ENCODE measurements at regions not wholly inside any gene's neighbourhood (a gene's known extent, or its start where the extent isn't known, plus 50 kb on each side); places are given as distances from the start of the nearest gene placed in this dataset.
A peak's percentile ranks its signal among the peaks of the same experiment; 100 is the strongest.

- TF ChIP-seq ZNF263 (CRISPR knock-in tag; IDR thresholded peaks at IDR 0.05) (no peak), ZBTB38 (CRISPR knock-in tag; IDR thresholded peaks at IDR 0.05) (no peak), FOXA1 (IDR thresholded peaks at IDR 0.05) (no peak), FOXA1 (CRISPR knock-in tag; IDR thresholded peaks at IDR 0.05) (peak; percentile 48), ZNF878 (CRISPR knock-in tag; IDR thresholded peaks at IDR 0.05) (no peak), ATF5 (CRISPR knock-in tag; IDR thresholded peaks at IDR 0.05; ENCODE audit: low read depth) (no peak), ASH2L (IDR thresholded peaks at IDR 0.05; ENCODE audit: insufficient read length, low read depth, low read length) (peak; percentile 38), RBM39 (IDR thresholded peaks at IDR 0.05; ENCODE audit: low read depth, low read length, poor library complexity, severe bottlenecking) (no peak), ZNF572 (CRISPR knock-in tag; IDR thresholded peaks at IDR 0.05) (no peak), ATF4 (CRISPR knock-in tag; IDR thresholded peaks at IDR 0.05) (peak in 1 of 2 experiments; percentile 43; a peak in 1 of 4 replicates), FOXK1 (CRISPR knock-in tag; IDR thresholded peaks at IDR 0.05; ENCODE audit: borderline replicate concordance, low read depth) (no peak), SETDB1 (CRISPR knock-in tag; IDR thresholded peaks at IDR 0.05; ENCODE audit: borderline replicate concordance) (no peak), HHEX (CRISPR knock-in tag; IDR thresholded peaks at IDR 0.05) (no peak), ISX (CRISPR knock-in tag; conservative IDR thresholded peaks at IDR 0.05) (no peak), ZNF362 (CRISPR knock-in tag; IDR thresholded peaks at IDR 0.05; ENCODE audit: borderline replicate concordance) (no peak), ZFYVE20 (CRISPR knock-in tag; IDR thresholded peaks at IDR 0.05; ENCODE audit: borderline replicate concordance, low read depth) (no peak), THAP9 (CRISPR knock-in tag; IDR thresholded peaks at IDR 0.05; ENCODE audit: borderline replicate concordance) (no peak), SOX6 (IDR thresholded peaks at IDR 0.05) (no peak), SOX6 (CRISPR knock-in tag; IDR thresholded peaks at IDR 0.05) (no peak), MATR3 (CRISPR knock-in tag; IDR thresholded peaks at IDR 0.05) (no peak), ARID5B (CRISPR knock-in tag; IDR thresholded peaks at IDR 0.05) (peak; percentile 55), NR2F6 (IDR thresholded peaks at IDR 0.05) (no peak), NR2F6 (CRISPR knock-in tag; IDR thresholded peaks at IDR 0.05) (peak; percentile 7; the same call in 1 of the 2 replicates), SUZ12 (IDR thresholded peaks at IDR 0.05; ENCODE audit: low read depth, low read length) (no peak)
Measured at GRCh38 chr20:17797161-17797560, 97.4 kb downstream of the BANF2 start (continued).

All from HepG2 (cell line).